Skeletal muscle tissue (tissue), 3 donors: ENCODE measurements at regions not wholly inside any gene's neighbourhood (a gene's known extent, or its start where the extent isn't known, plus 50 kb on each side); places are given as distances from the start of the nearest gene placed in this dataset.

Experiments used
- H3K27ac ChIP-seq: one replicate; pipeline ENCODE4 v1.7.0; 2013; ENCODE audit warnings: mild to moderate bottlenecking, low read depth, low read length, inconsistent platforms
- H3K27me3 ChIP-seq, 3 donors: one replicate each; pipeline ENCODE4 v1.7.0; 2013; ENCODE audit warnings: low read length in 3 of 3; ENCODE audit not compliant: control insufficient read depth in 3 of 3, insufficient read depth in 3 of 3
- H3K36me3 ChIP-seq, 3 donors: one replicate each; pipeline ENCODE4 v1.7.0; 2013; ENCODE audit warnings: low read length in 3 of 3; ENCODE audit not compliant: control insufficient read depth in 3 of 3, insufficient read depth in 3 of 3
- H3K4me1 ChIP-seq, 3 donors: one replicate each; pipeline ENCODE4 v1.7.0; 2013; ENCODE audit warnings: low read length in 3 of 3, mild to moderate bottlenecking in 3 of 3; ENCODE audit not compliant: control insufficient read depth in 3 of 3, insufficient read depth in 3 of 3
- H3K4me3 ChIP-seq, 3 donors: one replicate each; pipeline ENCODE4 v1.7.0; 2013; ENCODE audit warnings: low read length in 3 of 3
- H3K9ac ChIP-seq, 3 donors: one replicate each; pipeline ENCODE4 v1.7.0; 2013; ENCODE audit warnings: low read length in 3 of 3, mild to moderate bottlenecking in 3 of 3, moderate library complexity in 2 of 3, low read depth in 1 of 3
- H3K9me3 ChIP-seq, 3 donors: one replicate each; pipeline ENCODE4 v1.7.0; 2013; ENCODE audit warnings: low read length in 3 of 3; ENCODE audit not compliant: control insufficient read depth in 3 of 3
- donor health status: Osteomylitis.

DNA sequence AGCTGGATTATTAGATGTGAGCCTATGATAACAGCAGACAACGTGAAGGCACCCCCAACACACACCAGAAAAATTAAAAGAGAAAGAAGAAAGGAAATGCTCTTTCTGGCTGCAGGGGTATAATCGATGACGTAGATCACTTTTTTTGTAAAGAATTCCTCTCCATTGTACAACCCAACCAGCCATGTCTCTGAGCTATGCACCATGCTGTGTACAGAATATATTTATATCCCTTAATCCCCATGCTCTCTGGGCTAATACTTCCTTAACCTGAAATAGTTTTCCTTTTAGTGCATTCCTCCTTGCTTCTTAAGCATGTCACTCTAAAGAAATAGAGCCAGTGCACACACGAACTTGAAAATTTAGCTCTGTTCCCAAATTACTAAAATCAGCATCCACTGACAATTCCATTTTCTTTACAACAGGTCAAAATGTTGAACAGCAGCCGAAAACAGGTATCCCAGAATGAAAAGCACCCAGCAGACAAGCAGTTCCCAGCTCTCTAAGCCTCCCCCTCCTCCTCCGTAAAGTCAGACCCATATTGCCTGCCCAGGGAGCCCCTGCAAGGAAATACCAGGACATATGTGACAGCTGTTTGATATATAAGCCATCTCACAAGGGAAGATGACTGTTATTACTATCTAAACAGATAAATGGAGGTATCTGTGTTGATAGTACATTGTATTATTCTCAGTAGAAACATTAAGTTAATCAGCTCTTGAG is 247.4 kb upstream of the RAB6C start:
- no peak overlapping the region for H3K27ac ChIP-seq
- no peaks in the 10 kb centered on the region for H3K4me1 ChIP-seq
- H3K9ac ChIP-seq = no peak overlapping the region
- peaks cover 0 to 4% (median 0%) of the 10 kb centered on the region in 3 donors for H3K9me3 ChIP-seq
- H3K4me3 ChIP-seq = no peak overlapping the region
- H3K36me3 ChIP-seq = no peaks in the 10 kb centered on the region
- H3K27me3 ChIP-seq = peaks cover 0 to 3% (median 0%) of the 10 kb centered on the region in 3 donors

DNA sequence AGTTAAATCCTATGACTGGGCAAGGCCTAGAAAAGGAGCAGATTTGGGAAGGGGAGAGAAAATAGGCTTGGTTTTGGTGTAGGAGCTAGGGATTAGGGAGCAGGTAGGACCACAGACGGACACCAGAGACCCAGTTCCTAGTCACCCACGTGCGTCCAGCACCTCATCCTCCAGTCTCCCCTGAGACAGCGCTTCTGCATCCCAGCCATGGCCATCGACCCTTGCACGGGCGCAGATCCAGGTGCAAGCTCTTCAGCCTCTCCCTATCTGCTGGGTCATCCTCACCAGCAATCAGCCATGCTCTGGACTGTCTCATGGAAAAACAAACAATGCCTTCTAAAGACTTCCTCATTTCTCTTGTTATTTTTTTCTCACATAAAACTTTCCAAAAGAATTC is 246.8 kb upstream of the RAB6C start:
- Histone ChIP-seq H3K9me3 (peaks cover 0 to 4% (median 0%) of the 10 kb centered on the region in 3 donors), H3K9ac (no peak overlapping the region)

DNA sequence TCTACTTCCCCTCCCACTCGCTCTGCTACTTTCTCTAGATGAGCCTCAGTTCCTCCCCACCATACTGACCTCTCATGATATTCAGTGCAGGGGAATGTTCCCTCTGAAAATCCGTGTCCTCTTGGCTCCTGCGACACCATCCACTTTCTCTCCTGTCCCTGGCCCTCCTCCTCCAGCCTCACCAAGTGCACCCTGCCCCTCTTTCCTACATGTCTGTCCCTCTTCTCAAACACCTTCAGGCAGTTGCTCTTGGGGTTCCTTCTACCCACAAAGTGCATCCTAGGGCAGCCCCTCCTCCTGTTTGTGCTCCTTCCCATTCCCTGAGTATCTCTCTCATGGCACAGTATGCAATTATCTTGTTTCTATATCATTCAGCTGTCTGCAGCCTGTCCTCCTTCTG is 246.4 kb upstream of the RAB6C start:
- H3K4me3 ChIP-seq = no peak overlapping the region
- H3K9ac ChIP-seq = no peak overlapping the region
- H3K36me3 ChIP-seq = no peaks in the 10 kb centered on the region
- H3K4me1 ChIP-seq = no peaks in the 10 kb centered on the region
- peaks cover 0 to 4% (median 0%) of the 10 kb centered on the region in 3 donors for H3K9me3 ChIP-seq
- no peak overlapping the region for H3K27ac ChIP-seq
- peaks cover 0 to 3% (median 0%) of the 10 kb centered on the region in 3 donors for H3K27me3 ChIP-seq

More for the DNA sequence above, 246.8 kb upstream of the RAB6C start:
- Histone ChIP-seq H3K4me1 (no peaks in the 10 kb centered on the region), H3K27me3 (peaks cover 0 to 3% (median 0%) of the 10 kb centered on the region in 3 donors), H3K36me3 (no peaks in the 10 kb centered on the region), H3K4me3 (no peak overlapping the region), H3K27ac (no peak overlapping the region)

DNA sequence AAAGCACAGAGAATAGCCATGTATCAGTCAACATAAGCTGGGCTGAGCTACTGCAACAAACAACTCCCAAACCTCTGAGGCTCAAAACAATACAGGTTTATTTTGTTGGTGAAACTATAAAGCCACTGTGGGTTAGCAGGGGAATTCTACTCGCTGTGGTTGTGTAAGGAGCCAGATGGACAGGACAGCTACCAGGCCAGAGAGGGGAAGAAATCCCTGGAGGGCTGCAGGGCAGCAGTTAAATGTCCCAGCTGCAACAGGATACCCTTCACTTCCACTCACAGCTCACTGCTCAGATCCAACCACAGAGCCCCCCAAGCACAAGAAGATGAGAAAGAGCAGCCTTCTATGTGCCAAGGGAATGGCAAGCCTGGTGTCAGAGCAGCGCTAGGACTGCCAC is 245.9 kb upstream of the RAB6C start:
- H3K4me3 ChIP-seq = no peak overlapping the region
- no peak overlapping the region for H3K9ac ChIP-seq
- peaks cover 0 to 4% (median 0%) of the 10 kb centered on the region in 3 donors for H3K9me3 ChIP-seq
- H3K27ac ChIP-seq = no peak overlapping the region
- peaks cover 0 to 3% (median 0%) of the 10 kb centered on the region in 3 donors for H3K27me3 ChIP-seq
- no peaks in the 10 kb centered on the region for H3K4me1 ChIP-seq
- no peaks in the 10 kb centered on the region for H3K36me3 ChIP-seq

DNA sequence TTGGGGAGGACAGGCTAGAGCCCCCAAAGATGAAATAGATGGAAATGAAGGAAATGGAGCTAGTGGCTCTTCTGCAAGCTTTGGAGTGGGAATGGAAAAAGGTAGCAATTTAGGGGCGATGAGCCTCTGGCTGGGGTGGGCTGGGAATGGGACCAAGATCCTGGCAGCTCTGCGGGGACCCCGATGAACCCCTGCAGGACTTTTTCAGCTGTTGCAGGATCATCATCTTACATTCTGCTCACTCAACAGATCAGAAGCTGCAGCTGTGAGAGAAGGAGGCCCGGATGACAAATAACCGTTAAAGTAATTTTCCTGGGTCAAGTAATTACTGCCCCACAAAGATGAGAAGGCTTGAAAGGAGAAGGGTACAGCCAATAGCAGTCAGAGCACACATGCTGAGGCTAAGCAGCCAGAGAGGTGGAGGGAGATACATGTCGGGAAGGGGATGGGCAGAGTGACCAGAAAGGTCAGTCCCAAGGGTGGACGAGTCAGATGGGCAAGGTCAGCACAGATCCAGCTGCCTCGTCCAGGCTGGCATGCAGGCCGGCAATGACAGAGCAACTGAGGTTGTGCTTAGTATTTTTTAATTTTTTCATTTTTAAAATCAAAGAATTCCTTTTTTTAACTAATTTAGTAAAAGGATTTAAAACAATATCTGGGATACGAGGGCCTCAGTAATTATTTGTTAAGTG is 245.0 kb upstream of the RAB6C start:
- no peaks in the 10 kb centered on the region for H3K36me3 ChIP-seq
- no peak overlapping the region for H3K27ac ChIP-seq

DNA sequence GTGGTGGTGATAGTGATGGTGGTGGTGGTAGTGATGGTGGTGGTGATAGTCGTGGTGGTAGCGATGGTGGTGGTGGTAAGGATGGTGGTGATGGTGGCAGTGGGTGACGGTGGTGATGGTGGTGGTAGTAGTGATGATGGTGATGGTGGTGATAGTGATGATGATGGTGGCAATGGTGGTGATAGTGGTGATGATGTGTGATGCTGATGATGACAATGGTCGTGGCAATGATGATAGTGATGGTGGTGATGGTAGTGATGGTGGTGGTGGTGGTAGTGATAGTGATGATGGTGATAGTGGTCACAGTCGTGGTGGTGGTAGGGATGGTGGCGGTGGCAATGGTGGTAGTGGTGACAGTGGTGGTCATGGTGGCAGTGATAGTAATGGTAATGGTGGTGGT is 243.9 kb upstream of the RAB6C start:
- no peak overlapping the region for H3K27ac ChIP-seq
- no peak overlapping the region for H3K9ac ChIP-seq
- H3K4me3 ChIP-seq = no peak overlapping the region
- H3K36me3 ChIP-seq = no peaks in the 10 kb centered on the region
- H3K9me3 ChIP-seq = peaks cover 0 to 4% (median 0%) of the 10 kb centered on the region in 3 donors
- no peaks in the 10 kb centered on the region for H3K4me1 ChIP-seq
- H3K27me3 ChIP-seq = no peaks in the 10 kb centered on the region

More for the DNA sequence above, 245.0 kb upstream of the RAB6C start:
- Histone ChIP-seq H3K4me3 (no peak overlapping the region), H3K4me1 (no peaks in the 10 kb centered on the region), H3K9ac (no peak overlapping the region), H3K27me3 (peaks cover 0 to 3% (median 0%) of the 10 kb centered on the region in 3 donors), H3K9me3 (peaks cover 0 to 4% (median 0%) of the 10 kb centered on the region in 3 donors)

DNA sequence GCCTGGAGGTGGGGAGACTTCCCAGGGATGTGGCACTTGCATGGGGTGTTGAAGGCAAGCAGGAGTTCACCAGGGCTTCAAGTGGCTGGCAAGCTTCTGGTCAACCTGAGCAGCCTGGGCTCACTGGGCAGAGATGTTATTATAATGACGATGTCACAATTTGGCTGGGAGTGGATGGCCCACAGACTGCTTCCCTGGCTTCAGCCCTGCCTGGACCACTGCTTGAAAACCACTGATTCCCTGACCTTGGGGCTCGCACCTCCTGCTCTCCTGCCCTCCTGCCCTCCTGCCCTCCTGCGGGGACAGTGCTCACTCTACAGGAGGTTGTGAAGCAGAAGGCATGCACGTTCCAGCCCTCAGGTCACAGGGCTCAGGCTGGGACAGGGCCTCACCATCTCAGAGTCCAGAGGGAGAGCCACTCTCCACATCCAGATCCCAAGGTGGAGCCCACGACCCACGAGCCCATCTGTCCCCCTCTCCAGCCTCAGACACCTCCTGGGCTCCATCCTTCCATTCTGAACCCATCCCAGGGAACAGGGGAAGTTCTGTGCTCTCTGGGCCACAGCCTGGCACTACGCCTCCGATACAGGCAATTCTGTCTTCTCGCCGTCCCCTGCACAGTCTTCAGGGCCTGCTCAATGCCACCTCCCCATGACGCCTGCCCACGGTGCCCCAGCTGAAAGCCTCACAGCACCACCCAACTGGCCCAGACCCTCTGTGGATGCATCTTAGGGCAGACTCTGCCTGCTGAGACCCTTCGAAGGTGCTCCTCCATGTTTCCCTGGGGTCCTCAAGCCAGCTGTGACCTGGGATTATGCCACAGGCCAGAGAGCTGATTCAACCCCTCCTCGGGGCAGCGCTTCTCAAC is 241.6 kb upstream of the RAB6C start:
- Histone ChIP-seq H3K4me1 (no peaks in the 10 kb centered on the region), H3K27me3 (peaks cover 0 to 2% (median 0%) of the 10 kb centered on the region in 3 donors), H3K9me3 (peaks cover 0 to 4% (median 0%) of the 10 kb centered on the region in 3 donors), H3K36me3 (no peaks in the 10 kb centered on the region), H3K9ac (no peak overlapping the region), H3K27ac (no peak overlapping the region), H3K4me3 (no peak overlapping the region)

DNA sequence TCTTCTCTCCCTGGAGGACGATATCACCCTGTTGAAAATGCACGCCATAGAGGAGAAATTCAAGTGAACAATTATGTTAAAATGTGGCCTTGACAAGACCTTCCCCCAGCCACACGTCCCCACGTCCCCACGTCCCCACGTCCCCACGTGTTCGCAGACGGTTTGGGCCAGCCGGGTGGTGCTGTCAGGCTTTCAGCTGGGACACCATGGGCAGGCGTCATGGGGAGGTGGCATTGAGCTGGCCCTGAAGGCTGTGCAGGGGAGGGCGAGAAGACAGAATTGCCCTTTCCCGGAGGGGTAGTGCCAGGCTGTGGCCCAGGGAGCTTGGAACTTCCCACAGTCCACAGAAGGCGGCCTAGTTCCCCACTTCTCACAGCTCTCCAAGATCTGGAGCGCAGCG is 240.7 kb upstream of the RAB6C start:
- peaks cover 0 to 2% (median 0%) of the 10 kb centered on the region in 3 donors for H3K27me3 ChIP-seq

DNA sequence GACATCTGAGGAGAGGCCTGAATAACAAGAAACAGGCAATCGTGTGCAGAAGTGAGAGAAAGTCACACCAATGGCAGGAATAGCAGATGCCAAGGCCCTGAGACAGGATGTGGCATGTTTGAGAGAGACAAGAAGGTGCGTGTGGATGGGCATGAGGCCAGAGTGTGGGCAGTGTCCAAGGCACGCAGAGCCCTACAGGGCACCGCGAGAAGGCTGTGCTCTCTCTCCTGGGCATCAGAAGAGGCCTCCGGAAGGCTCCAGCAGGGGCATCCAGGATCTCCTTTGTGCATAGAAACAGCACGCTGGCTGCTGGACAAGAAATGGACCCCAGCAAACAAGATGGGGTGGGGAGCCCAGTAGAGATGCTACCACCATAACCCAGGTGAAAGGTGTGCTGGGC is 239.0 kb upstream of the RAB6C start:
- Histone ChIP-seq H3K9me3 (peaks cover 0 to 4% (median 0%) of the 10 kb centered on the region in 3 donors), H3K9ac (no peak overlapping the region), H3K4me1 (no peaks in the 10 kb centered on the region)

More for the DNA sequence above, 240.7 kb upstream of the RAB6C start:
- peaks cover 0 to 4% (median 0%) of the 10 kb centered on the region in 3 donors for H3K9me3 ChIP-seq
- no peak overlapping the region for H3K9ac ChIP-seq
- no peak overlapping the region for H3K4me3 ChIP-seq
- H3K36me3 ChIP-seq = no peaks in the 10 kb centered on the region
- H3K4me1 ChIP-seq = no peaks in the 10 kb centered on the region
- no peak overlapping the region for H3K27ac ChIP-seq

More for the DNA sequence above, 239.0 kb upstream of the RAB6C start:
- H3K4me3 ChIP-seq = no peak overlapping the region
- no peaks in the 10 kb centered on the region for H3K36me3 ChIP-seq
- peaks cover 0 to 2% (median 0%) of the 10 kb centered on the region in 3 donors for H3K27me3 ChIP-seq
- H3K27ac ChIP-seq = no peak overlapping the region
